ENCODE measurements at regions not wholly inside any gene's neighbourhood (a gene's known extent, or its start where the extent isn't known, plus 50 kb on each side); places are given as distances from the start of the nearest gene placed in this dataset.

DNA sequence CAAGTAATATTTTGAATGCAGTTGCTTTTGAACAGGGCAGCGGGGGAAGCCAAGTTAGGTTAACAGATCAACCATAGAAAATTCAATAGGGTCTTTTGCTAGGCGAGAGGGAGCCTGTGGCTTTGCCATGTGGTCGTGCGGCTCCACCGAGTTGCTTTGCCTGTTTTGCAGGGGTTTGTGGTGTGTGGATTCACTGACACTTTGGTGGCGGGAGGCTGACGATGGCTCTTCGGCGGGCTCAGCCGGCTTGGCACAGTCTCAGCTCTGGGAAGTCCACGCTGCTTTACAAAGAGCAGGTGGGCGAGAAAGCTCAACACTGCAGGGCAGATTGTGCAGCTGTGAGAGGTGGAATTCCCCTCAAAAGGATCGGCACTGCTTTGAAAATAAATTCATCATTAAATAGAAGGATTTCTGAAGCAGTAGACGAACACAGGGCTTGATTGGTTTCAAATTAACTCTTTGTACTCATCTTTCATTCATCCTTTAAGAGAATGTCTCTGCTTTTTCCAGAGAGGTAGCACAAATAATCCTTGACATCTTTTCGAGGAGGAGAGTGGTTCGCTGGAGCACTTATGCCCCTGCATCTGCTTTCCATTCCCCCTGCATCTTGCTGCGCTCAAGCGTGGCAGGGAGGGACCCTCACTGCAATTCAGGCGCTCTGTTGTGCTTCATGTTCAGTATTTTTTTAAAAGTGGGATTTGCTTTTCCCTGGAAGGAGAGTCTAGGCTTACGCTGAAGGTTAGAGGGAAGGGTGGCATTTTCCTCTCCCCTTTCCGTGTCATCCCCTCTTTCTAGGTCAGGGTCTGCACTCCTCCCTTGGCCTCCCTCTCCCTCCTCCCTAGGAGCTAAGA lies 201.8 kb upstream of the LEF1 start:
- no peak overlapping the region for H3K4me3 ChIP-seq
- H3K27me3 ChIP-seq, result no peaks in the 10 kb centered on the region
- H3K36me3 ChIP-seq, result no peaks in the 10 kb centered on the region
- H3K9ac ChIP-seq, result no peak overlapping the region
- TF ChIP-seq Cebpa-rat (IDR thresholded peaks at IDR 0.05), result no peak
- H4K20me1 ChIP-seq, result no peaks in the 10 kb centered on the region
- peak overlapping the region in 1 of 11 experiments; percentile 10; a peak in 1 of 22 replicates for H3K4me2 ChIP-seq
- peaks cover 0 to 8% (median 0%) of the 10 kb centered on the region in 10 experiments; a peak in 3 of 20 replicates for H3K4me1 ChIP-seq
- H3K27ac ChIP-seq, result no peak overlapping the region
- H3K9me3 ChIP-seq (replicated peaks in 1 of 11), result no peaks in the 10 kb centered on the region

DNA sequence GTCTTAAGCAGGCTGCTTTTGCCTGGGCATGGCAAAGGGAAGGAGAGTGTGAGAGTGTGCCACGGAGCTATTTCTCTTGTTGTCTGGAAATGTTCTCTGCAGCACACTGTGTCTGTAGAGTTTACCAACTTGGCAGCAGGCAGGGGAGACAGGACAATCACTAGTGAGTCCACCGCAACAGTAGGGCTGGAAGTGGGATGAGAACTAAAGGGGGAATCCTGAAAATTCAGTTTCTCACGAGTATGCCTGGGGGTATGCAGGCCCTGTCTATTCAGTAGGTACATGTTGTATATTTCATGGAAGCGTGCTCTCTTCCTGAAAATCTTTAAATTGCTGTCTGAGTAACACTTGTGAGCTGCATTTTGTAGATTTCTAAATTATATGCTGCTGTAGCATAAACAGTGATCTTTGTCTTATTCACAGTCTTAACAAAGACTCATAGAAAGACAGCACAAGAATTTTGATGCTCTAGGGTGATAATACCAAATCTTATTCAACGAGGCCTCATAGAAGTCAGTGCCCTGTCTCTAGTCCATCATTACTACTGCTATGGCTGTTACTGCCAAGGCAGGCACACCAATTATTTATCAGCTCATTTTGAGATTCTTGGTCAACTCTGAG lies 200.4 kb upstream of the LEF1 start:
- no peaks in the 10 kb centered on the region for H3K9me3 ChIP-seq (replicated peaks in 1 of 11)
- no peak overlapping the region for H3K4me2 ChIP-seq
- no peaks in the 10 kb centered on the region for H3K36me3 ChIP-seq
- H4K20me1 ChIP-seq, result no peaks in the 10 kb centered on the region
- no peak for TF ChIP-seq Cebpa-rat (IDR thresholded peaks at IDR 0.05)
- H3K9ac ChIP-seq, result no peak overlapping the region
- peaks cover 0 to 8% (median 0%) of the 10 kb centered on the region in 10 experiments; a peak in 2 of 20 replicates for H3K4me1 ChIP-seq
- no peak overlapping the region for H3K27ac ChIP-seq
- no peaks in the 10 kb centered on the region for H3K27me3 ChIP-seq
- H3K4me3 ChIP-seq, result no peak overlapping the region

DNA sequence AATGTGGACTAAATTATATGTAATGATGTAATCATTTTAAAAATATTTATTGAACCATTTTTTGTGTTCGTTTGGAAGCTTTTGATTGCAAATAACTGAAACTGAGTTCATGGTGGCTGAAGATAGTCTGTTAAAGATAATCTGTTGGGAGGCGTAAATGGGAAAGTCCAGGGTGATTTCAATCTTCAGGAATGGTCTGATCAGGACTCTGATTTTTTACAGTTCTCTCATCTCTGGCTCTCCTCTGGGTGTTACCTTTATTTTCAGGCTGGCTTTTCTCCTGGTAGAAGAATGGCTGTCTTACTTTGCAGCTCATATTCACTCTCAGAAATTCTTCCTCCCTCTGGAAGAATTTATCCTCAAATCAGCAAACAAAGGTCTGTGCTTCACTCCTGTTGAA lies 199.0 kb upstream of the LEF1 start:
- Histone ChIP-seq H3K4me3 (no peak overlapping the region), H3K27ac (no peak overlapping the region), H3K9me3 (replicated peaks in 1 of 11) (no peaks in the 10 kb centered on the region), H3K4me2 (no peak overlapping the region), H3K36me3 (no peaks in the 10 kb centered on the region), H3K9ac (no peak overlapping the region), H3K4me1 (peaks cover 0 to 2% (median 0%) of the 10 kb centered on the region in 10 experiments; a peak in 2 of 20 replicates), H4K20me1 (no peaks in the 10 kb centered on the region), H3K27me3 (no peaks in the 10 kb centered on the region)
- TF ChIP-seq Cebpa-rat (IDR thresholded peaks at IDR 0.05), result no peak

DNA sequence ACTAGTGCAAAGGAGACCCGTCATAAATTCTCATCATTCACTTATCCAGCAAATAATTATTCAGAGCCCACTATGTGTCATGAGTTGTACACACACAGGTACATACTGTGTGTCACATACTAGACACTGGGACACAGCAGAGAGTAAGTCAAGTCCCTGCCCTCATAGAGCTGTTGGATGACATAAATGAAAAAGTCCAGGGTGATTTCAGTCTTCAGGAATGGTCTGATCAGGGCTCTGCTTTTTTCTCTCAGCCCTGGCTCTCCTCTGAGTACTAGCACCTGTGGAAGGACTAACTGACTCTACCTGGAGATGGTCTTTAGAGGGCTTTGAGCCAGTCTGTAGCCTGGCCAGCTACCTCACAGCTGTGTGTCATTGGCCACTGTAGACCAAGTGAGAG lies 198.0 kb upstream of the LEF1 start:
- Histone ChIP-seq H3K4me2 (no peak overlapping the region), H3K4me1 (peaks cover 0 to 4% (median 0%) of the 10 kb centered on the region in 10 experiments; a peak in 2 of 20 replicates), H3K27me3 (no peaks in the 10 kb centered on the region), H3K36me3 (no peaks in the 10 kb centered on the region), H3K9me3 (replicated peaks in 1 of 11) (no peaks in the 10 kb centered on the region), H3K9ac (no peak overlapping the region), H3K27ac (no peak overlapping the region), H3K4me3 (no peak overlapping the region), H4K20me1 (no peaks in the 10 kb centered on the region)
- TF ChIP-seq Cebpa-rat (IDR thresholded peaks at IDR 0.05), result no peak

DNA sequence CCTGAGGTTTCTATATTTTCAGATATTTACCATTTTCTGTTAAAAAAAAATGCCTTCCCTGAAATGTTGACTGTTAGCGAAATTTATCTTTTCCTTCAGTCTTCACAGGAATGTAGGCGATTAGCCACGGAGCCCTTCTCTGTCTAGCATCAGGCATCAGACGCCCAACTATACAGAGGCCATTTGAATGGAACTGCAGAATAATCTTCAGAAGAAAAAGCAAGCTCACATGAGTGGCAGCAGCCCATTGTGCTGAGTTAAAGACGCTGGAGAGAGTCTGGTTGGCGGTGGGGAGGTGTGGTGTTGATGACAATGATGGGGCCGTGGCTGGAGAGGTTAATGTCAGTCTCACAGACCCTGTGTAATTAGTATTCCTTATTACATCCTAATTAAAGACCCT lies 196.8 kb upstream of the LEF1 start:
- Histone ChIP-seq H3K4me3 (no peak overlapping the region), H3K9ac (no peak overlapping the region), H3K27me3 (no peaks in the 10 kb centered on the region), H3K4me2 (no peak overlapping the region), H3K27ac (no peak overlapping the region), H3K9me3 (replicated peaks in 1 of 11) (0 out of 22 replicates have a peak, but pooled peaks cover 0 to 5% (median 0%) of the 10 kb centered on the region in 11 experiments), H4K20me1 (no peaks in the 10 kb centered on the region), H3K4me1 (peaks cover 0 to 7% (median 0%) of the 10 kb centered on the region in 10 experiments; a peak in 2 of 20 replicates), H3K36me3 (no peaks in the 10 kb centered on the region)
- TF ChIP-seq Cebpa-rat (IDR thresholded peaks at IDR 0.05), result no peak

DNA sequence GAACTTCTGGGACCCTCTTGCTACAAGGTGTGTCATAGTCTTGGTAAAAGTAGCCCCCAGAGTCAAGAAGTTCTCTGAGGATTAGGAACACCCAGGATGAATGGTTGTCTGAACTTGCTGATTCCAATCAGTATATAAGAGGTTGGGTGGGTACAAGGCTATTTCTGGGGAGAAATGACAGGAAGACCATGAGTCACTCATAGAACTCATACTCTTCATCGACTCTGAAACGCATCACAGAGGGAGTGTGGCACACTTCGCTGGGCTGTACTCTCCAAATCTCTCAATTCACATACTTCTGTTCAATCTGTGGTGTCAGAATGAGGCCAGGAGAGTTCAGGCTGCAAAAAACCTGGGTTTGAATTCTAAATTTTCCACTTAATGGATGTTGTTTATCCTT lies 193.2 kb upstream of the LEF1 start:
- H3K4me1 ChIP-seq, result peaks cover 0 to 7% (median 0%) of the 10 kb centered on the region in 10 experiments; a peak in 2 of 20 replicates
- H3K36me3 ChIP-seq, result no peaks in the 10 kb centered on the region
- no peaks in the 10 kb centered on the region for H4K20me1 ChIP-seq
- H3K4me2 ChIP-seq, result peak overlapping the region in 3 of 11 experiments; percentile 5 to 32 (median 31); a peak in 2 of 22 replicates
- no peak for TF ChIP-seq Cebpa-rat (IDR thresholded peaks at IDR 0.05)
- no peak overlapping the region for H3K9ac ChIP-seq
- H3K9me3 ChIP-seq (replicated peaks in 1 of 11), result 0 out of 22 replicates have a peak, but pooled peaks cover 0 to 5% (median 0%) of the 10 kb centered on the region in 11 experiments
- H3K27me3 ChIP-seq, result no peaks in the 10 kb centered on the region
- no peak overlapping the region for H3K27ac ChIP-seq
- no peak overlapping the region for H3K4me3 ChIP-seq

DNA sequence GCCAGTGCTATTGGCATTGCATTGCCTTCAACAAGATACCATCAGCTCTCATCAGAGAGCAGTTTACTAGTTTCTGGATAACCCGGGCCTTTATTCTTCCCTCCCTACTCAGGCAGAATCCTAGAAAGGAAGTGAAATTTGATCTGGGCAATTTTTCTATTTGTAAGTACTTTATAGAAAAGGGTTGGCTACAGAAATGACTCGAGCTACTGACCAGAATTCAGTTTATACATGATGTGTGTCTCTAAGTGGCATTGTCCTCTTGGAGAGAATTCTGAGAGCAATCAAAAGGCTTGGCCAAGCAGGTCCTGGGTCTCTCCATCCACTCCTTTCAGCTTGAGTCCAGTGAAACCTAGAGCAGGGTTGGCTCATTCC lies 192.7 kb upstream of the LEF1 start:
- Histone ChIP-seq H3K27me3 (no peaks in the 10 kb centered on the region), H3K27ac (no peak overlapping the region), H3K4me2 (peak overlapping the region in 3 of 11 experiments; percentile 5 to 32 (median 31); a peak in 1 of 22 replicates), H3K9ac (no peak overlapping the region), H3K36me3 (no peaks in the 10 kb centered on the region), H3K4me3 (no peak overlapping the region), H3K9me3 (replicated peaks in 1 of 11) (0 out of 22 replicates have a peak, but pooled peaks cover 0 to 5% (median 0%) of the 10 kb centered on the region in 11 experiments), H3K4me1 (peaks cover 0 to 7% (median 0%) of the 10 kb centered on the region in 10 experiments; a peak in 2 of 20 replicates), H4K20me1 (no peaks in the 10 kb centered on the region)
- no peak for TF ChIP-seq Cebpa-rat (IDR thresholded peaks at IDR 0.05)

DNA sequence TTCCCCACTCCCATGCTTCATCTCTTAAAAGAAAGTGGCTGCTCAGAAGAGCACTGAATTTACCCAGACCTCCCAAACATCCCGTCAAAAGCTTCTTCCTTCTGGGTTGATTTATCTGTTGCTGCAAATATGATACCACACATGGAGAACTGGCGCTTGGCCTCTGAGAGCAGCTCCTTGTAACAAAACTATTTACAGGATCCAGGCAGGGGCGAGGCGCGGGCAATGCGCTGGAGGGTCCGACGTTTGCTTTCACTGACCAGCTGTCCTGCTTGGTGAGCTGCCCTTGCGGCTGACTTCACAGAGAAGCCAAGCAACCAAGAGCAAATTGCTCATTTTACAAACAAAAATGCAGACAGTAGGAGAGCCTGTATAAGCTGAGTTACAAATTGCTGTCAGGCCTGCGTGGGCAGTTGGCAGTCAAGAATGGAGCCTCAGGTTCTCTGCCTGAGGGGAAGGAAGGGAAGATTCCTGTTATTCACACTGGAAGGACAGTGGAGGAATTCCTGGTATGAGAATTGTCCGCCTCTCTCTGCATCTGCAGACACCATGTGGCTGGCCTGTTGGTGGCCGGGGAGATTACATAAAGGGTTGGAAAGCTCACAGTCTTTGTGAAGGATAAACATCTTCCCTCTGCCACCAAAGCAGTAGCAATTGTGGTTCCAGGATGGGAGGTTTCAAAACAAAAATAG lies 192.2 kb upstream of the LEF1 start:
- no peak overlapping the region for H3K4me3 ChIP-seq
- H3K4me1 ChIP-seq, result peaks cover 0 to 7% (median 2%) of the 10 kb centered on the region in 10 experiments; a peak in 10 of 20 replicates
- no peak overlapping the region for H3K27ac ChIP-seq
- H3K9me3 ChIP-seq (replicated peaks in 1 of 11), result 0 out of 22 replicates have a peak, but pooled peaks cover 0 to 5% (median 0%) of the 10 kb centered on the region in 11 experiments
- TF ChIP-seq Cebpa-rat (IDR thresholded peaks at IDR 0.05), result no peak
- H4K20me1 ChIP-seq, result no peaks in the 10 kb centered on the region
- no peaks in the 10 kb centered on the region for H3K36me3 ChIP-seq
- no peaks in the 10 kb centered on the region for H3K27me3 ChIP-seq
- no peak overlapping the region for H3K4me2 ChIP-seq
- no peak overlapping the region for H3K9ac ChIP-seq
